GM19395 (cell line): ENCODE measurements at regions not wholly inside any gene's neighbourhood (a gene's known extent, or its start where the extent isn't known, plus 50 kb on each side); places are given as distances from the start of the nearest gene placed in this dataset.
"Not testable (repeated sequence)": the region's sequence is repeated elsewhere in the genome, so short reads cannot be mapped to it uniquely, and the experiment has no call there.

ENCODE experiments used
- ATAC-seq: cut with Tn5 transposase; IDR thresholded peaks from one replicate; pipeline ENCODE4 v1.9.1; 2021; ENCODE audit warnings: mild to moderate bottlenecking, moderate library complexity; ENCODE audit not compliant: unreplicated experiment

DNA sequence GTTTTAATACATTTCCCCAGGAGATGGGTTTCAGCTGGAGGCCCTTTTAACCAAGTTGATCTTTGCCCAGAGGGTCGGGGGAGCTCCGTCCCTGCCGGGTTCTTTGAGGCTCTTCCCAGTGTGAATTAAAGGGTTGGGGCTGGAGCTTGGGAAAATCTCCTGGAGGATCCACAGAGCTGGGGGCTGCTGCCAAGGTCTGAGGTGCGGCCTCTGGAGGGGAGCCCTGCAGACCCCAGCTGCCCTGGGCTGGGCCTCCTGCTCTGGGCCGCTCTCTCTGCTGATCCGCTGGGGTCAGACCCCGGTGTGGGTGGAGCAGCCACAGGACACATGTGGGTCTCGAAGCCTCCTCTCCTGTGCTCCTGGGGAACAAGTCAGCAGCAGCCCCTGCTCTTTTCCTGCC is 51.4 kb upstream of the SFSWAP start:
- not testable (repeated sequence) for ATAC-seq

DNA sequence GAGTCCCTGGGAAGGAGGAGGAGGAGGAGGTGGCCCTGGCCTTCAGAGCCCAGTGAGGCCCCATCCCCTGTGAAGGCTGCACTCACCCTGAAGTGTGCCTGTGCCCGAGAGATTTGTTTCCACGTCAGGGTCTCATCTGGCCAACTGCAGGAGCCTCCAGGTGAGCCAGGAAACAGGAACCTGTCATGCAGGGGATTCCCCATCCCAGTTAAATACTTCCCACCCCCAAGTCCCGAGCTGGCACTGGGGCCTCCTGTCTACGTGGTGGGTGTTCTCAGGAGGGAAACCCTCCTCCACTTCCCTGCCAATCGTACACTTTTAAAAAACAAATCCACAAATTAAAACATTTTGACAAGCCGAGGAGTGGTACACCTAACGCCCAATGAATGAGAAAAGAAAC is 50.9 kb upstream of the SFSWAP start:
- ATAC-seq: not testable (repeated sequence)

DNA sequence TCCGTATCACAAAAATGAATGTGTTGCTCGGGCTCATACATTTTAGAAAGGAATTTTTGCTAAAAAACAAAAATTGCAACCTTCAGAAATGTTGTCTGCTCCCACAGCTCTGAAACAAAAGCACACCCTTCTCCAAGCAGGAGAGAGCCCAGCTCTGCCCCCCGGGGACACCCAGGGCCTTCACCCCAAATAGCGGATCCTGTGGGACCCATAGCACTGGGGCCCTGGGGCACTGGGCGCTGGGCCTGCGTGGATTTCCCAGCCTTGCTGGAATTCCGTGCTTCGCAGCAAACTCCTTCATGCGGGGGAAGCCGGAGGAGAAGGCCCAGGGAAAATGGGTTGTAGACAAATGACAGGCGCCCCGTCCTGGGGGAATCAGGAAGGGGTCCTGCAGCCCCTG is 50.5 kb upstream of the SFSWAP start:
- not testable (repeated sequence) for ATAC-seq
